HUES6 (cell line): ENCODE measurements at regions not wholly inside any gene's neighbourhood (a gene's known extent, or its start where the extent isn't known, plus 50 kb on each side); places are given as distances from the start of the nearest gene placed in this dataset.
"Not testable (repeated sequence)": the region's sequence is repeated elsewhere in the genome, so short reads cannot be mapped to it uniquely, and the experiment has no call there.

Experiments used
- H3K27ac ChIP-seq: 2 replicates; pipeline ENCODE4 v1.7.0; 2013; ENCODE audit warnings: low read depth, mild to moderate bottlenecking, low read length, inconsistent platforms
- H3K27me3 ChIP-seq: 2 replicates; pipeline ENCODE4 v1.6.1; 2013; ENCODE audit warnings: low read length; ENCODE audit not compliant: control insufficient read depth, insufficient read depth
- H3K36me3 ChIP-seq: 2 replicates; pipeline ENCODE4 v1.6.1; 2013; ENCODE audit warnings: low read length; ENCODE audit not compliant: control insufficient read depth, insufficient read depth
- H3K4me1 ChIP-seq: 2 replicates; pipeline ENCODE4 v1.6.1; 2013; ENCODE audit warnings: low read length; ENCODE audit not compliant: control insufficient read depth, insufficient read depth
- H3K4me3 ChIP-seq: 2 replicates; pipeline ENCODE4 v1.5.1; 2013; ENCODE audit warnings: low read depth, low read length
- H3K9ac ChIP-seq: one replicate; pipeline ENCODE4 v1.6.1; 2013; ENCODE audit warnings: mild to moderate bottlenecking, low read length
- H3K9me3 ChIP-seq: 2 replicates; pipeline ENCODE4 v1.6.1; 2013; ENCODE audit warnings: low read depth, low read length; ENCODE audit not compliant: control insufficient read depth, insufficient read depth

DNA sequence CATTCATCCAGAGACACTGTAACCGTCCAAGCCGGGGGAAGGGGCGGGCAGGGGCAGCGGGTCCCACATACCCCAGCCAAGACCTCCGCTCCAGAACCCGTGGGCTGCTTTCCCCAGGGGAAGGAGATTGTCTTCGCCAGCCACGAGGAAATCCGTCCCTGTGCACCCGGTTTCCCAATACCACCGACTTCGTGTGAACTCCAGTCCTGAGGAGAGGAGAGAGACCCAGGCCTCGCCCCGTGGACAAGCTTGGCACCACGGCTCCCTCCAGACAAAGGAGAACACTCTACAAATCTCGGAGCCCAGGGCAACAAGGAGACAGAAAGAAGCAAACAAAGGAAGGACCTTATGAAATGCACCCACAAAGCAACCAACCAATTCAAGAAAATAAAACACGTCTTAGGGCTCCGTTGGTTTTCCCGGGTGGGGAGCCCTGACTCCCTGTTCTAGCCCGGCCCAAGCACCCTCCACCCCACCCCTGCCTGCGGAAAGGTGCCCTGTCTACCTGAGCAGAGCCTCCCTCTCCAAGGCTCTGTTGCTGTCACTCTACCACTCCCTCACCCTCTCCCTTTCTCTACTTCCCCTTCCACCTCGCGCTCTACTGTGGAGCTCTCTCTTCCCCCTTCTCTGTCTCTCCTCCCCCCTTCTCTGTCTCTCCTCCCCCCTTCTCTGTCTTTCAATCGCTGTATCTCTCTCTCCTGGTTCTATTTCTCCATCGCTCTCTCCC is 1382.8 kb upstream of the DEFB115 start:
- no peak overlapping the region for H3K9ac ChIP-seq
- H3K27me3 ChIP-seq = peaks cover 2% of the 10 kb centered on the region; the same call in 1 of the 2 replicates
- peaks cover 60% of the 10 kb centered on the region for H3K9me3 ChIP-seq
- no peaks in the 10 kb centered on the region for H3K36me3 ChIP-seq
- H3K4me3 ChIP-seq = no peak overlapping the region
- no peaks in the 10 kb centered on the region for H3K4me1 ChIP-seq
- H3K27ac ChIP-seq = no peak overlapping the region

DNA sequence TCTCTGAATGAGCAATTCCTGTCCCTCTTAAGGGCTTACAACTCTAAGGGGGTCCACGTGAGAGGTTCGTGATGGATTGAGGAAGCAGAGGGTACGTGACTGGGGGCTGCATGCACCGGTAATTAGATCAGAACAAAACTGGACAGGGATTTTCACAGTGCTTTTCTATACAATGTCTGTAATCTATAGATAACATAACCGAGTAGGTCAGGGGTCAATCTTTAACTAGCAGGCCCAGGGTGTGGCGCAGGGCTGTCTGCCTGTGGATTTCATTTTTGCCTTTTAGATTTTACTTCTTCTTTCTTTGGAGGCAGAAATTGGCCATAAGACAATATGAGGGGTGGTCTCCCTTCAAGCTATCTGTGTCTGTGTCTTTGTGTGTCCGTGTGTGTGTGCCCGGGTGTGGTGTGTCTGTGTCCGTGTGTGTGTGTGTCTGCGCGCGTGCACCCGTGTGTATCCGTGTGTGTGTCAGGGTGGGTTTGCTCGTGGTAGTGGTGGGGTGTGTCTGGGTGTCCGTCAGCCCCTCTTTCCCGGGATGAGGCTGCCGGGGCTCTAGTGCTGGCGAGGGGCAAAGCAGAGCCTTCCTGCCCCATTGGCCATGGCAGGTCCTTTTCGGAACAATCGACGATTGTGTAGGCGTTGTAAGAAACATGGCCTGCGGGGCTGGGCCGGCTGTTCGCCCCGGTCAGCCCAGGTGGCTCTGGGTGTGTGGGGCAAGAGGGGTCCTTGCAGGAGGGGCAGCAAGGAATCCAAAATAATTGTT is 1382.0 kb upstream of the DEFB115 start:
- not testable (repeated sequence) for H3K36me3 ChIP-seq, H3K4me1 ChIP-seq, H3K27me3 ChIP-seq, H3K27ac ChIP-seq, H3K4me3 ChIP-seq, H3K9ac ChIP-seq
- H3K9me3 ChIP-seq = peaks cover 59% of the 10 kb centered on the region

DNA sequence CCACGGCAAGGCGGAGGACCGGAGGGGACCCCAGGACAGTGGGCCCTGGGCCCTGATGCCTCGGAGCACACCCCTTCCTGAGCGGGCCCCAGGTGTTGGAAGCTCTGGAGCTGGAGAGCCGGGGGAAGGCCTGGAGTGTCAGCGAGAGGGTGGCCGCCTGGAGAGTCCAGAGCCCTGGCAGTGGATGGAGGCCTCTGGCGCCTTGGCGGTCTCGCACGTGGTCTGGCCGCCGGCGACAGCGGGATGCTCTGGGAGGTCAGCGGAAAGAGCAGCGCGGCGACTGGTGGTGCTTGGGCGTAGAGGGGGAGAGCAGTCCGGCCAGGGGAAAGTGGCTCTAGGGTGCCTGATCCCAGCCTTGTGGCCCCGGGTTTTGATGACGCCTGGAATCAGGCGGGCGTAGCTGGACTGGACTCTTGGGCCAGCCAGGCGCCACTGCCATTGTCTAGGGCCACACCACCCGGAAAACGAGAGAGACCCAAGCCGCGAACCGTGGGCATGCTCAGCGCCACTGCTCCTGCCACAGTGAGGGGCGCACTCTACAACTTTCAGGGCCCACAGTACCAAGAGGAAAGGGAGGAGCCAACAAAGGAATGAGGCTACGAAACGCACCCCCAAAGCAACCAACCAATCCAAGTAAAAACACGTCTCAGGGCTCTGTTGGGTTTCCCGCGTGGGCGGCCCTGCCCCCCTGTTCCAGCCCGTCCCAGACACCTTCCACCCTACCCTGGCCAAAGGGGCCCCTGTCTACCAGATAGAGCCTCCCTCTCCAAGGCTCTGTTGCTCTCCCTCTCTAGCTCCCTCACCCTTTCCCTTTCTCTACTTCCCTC is 1381.2 kb upstream of the DEFB115 start:
- not testable (repeated sequence) for H3K4me1 ChIP-seq, H3K36me3 ChIP-seq, H3K27me3 ChIP-seq, H3K9ac ChIP-seq, H3K4me3 ChIP-seq, H3K27ac ChIP-seq
- H3K9me3 ChIP-seq = peaks cover 63% of the 10 kb centered on the region

DNA sequence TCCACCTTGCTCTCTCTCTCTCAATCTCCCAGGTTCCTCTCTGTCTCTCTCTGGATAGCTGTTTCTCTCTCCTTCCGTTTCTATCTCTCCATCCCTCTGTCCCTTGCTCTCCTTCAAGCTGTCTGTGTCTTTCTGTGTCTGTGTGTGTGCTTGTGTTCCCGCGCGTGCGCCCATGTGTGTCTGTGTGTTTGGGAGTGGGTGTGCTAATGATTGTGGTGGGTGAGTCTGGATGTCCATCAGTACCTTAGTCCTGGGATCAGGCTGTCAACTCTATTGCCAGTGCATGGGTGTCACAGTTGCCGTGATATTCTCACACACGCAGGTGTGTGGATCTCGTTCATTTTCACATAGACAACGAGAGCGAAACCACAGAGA is 1380.6 kb upstream of the DEFB115 start:
- Histone ChIP-seq H3K9me3 (peaks cover 65% of the 10 kb centered on the region), H3K27ac (no peak overlapping the region), H3K4me3 (no peak overlapping the region), H3K4me1 (no peaks in the 10 kb centered on the region), H3K27me3 (peaks cover 2% of the 10 kb centered on the region; the same call in 1 of the 2 replicates), H3K9ac (no peak overlapping the region), H3K36me3 (no peaks in the 10 kb centered on the region)

DNA sequence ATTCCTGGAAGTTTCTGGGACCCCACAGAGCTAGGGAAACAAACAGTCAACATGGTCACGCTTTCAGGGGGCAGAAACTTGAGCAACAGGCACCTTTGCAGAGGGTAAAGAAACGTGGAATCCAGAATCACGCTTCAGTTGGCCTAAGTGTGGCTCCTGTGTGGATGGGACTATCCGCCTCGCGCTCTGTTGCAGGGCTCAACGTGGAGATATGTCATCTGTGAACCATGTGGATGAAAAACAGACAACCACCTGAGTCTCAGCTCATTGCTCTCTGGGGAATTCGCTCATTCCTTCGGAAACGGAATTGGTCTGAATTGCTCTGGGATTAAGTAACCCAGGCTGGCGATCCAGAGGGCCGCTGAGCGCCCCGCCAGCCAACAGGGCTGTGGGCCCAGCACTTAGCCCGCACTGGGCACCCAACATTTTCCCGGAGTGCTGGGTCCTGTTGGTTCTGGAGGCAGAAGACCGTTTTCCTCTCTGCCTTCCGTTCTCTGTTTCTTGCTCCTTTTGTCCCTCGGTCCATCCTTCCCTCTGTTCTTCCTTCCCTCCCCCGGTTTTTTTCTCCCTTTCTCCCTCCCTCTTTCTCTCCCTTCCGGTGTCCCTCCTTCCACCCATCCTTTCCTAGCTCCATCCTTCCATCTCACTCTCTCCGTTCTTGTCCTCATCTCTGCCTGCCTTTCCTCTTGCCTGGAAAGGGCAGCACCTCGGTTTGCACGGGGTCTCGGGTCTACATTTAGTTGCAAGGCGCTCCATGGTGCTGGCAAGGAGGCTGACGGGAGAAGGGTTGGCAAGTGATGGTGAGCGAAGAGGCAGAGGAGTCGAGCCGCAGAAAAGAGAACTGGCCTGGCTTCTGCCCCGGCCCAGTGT is 1379.8 kb upstream of the DEFB115 start:
- not testable (repeated sequence) for H3K27me3 ChIP-seq, H3K4me3 ChIP-seq, H3K4me1 ChIP-seq, H3K36me3 ChIP-seq, H3K9ac ChIP-seq, H3K27ac ChIP-seq
- H3K9me3 ChIP-seq = peaks cover 62% of the 10 kb centered on the region

DNA sequence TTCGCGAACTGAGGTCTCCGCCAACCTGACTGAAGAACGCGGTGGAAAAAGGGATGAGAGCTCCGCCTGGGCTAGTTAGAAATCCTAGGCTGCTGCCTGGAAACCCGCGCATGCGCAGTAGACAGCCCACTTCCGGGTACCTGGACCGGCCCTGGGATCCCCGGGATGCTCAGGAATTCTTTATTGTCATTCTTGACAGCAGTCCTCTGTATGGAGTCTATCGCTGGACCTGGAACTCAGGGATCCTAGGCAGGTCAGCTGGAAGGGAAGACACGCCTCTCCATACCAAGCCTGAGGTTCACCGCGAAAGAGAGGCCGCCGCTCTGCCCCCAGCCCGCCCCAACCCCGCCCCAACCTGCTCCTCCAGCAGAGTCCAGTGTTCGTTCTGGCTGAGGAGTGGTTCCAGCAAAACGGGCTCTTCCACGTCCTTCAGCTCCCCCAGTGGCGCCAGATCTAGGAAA is 1379.2 kb upstream of the DEFB115 start:
- Histone ChIP-seq H3K9me3 (peaks cover 64% of the 10 kb centered on the region), H3K9ac (no peak overlapping the region), H3K4me3 (no peak overlapping the region)

DNA sequence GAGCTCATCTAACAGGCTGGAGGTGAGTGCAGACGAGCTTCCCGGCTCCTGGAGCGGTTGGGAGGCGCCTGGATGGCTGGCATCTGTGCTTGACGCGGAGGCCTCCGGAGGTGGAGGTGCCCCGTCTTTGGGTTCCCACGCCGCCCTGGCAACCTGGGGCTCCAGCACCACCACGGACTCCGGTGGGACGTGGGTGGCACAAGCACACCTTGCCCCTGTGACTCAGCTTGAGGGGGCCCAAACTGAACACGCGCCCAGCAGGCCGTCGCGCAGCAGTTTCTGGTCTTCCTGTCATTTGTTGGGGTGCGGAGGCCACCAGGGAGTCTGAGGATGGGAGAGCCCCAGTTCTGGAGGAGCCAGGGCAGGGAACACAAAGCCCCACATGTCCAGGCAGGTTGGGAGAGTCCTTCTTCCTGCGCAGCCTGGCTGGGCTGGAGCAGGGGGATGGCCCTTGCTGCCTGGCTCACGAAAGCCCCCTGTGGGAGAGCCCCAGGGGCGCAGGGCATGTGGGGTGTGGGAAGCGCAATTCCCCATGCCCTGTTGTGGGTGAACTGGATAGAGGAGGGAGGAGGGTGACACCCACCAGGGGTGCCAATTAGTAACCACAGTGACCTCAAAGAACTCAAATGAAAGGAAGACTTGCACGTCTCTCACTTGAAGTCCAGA is 1378.6 kb upstream of the DEFB115 start:
- Histone ChIP-seq H3K27me3 (peaks cover 1% of the 10 kb centered on the region; the same call in 1 of the 2 replicates), H3K36me3 (no peaks in the 10 kb centered on the region), H3K27ac (no peak overlapping the region), H3K9ac (no peak overlapping the region), H3K4me3 (no peak overlapping the region), H3K4me1 (peaks cover 4% of the 10 kb centered on the region; the same call in 1 of the 2 replicates), H3K9me3 (peaks cover 69% of the 10 kb centered on the region)

More for the DNA sequence above, 1379.2 kb upstream of the DEFB115 start:
- Histone ChIP-seq H3K27me3 (peaks cover 2% of the 10 kb centered on the region; the same call in 1 of the 2 replicates), H3K27ac (no peak overlapping the region), H3K4me1 (no peaks in the 10 kb centered on the region), H3K36me3 (no peaks in the 10 kb centered on the region)

DNA sequence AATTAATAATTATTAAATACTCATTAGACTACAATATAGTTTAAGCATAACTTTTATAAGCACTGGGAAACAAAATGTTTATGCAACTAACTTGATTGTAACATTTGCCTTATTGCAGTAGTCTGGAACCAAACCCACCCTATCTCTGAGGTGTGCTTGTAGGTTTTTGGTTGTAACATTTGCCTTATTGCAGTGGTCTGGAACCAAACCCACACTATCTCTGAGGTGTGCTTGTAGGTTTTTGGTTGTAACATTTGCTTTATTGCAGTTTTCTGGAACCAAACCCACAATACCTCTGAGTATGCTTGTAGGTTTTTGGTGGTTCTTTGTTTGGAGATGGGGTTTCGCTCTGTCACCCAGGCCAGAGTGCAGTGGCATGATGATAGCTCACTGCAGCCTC is 1376.4 kb upstream of the DEFB115 start:
- H3K9ac ChIP-seq, H3K36me3 ChIP-seq, H3K4me3 ChIP-seq, H3K4me1 ChIP-seq, H3K27ac ChIP-seq, H3K27me3 ChIP-seq: not testable (repeated sequence)
- peaks cover 63% of the 10 kb centered on the region for H3K9me3 ChIP-seq

DNA sequence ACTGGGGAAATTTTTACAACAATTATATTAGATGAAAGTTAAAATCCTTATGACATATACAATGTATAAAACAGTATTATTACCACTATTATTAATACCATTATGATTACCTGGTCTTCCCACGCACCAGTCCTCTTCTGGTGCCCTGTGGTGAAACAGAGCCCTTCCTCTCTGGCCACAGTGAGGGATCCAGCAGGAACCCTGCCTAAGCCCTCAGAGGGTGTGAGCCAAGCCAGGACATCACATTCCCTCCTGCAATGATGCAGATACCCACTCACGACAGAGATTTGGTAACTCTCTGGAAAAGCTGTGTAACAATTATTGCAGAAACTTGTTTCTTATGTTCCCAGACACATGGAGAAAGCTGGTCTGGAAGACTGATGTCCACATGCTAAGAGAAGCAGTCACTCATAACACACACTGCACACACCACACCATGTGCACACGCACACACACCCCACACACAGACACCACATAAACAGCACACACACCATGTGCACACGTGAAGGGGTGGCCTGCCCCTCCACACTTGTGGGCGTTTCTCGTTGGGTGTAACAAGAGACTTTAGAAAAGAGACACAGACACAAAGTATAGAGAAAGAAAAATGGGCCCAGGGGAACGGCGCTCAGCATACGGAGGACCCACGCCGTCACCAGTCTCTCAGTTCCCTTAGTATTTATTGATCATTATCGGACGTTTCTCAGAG is 1373.8 kb upstream of the DEFB115 start:
- not testable (repeated sequence) for H3K27ac ChIP-seq, H3K27me3 ChIP-seq, H3K36me3 ChIP-seq, H3K4me1 ChIP-seq
- peak overlapping the region; percentile 7; the same call in 1 of the 2 replicates for H3K4me3 ChIP-seq
- peaks cover 49% of the 10 kb centered on the region for H3K9me3 ChIP-seq
- peak overlapping the region; percentile 61 for H3K9ac ChIP-seq
